Endothelial cell of hepatic sinusoid (primary cell): ENCODE measurements at regions not wholly inside any gene's neighbourhood (a gene's known extent, or its start where the extent isn't known, plus 50 kb on each side); places are given as distances from the start of the nearest gene placed in this dataset.

Experiments
- in situ Hi-C: cut with HindIII; loops from 2 replicates; pipeline ENCODE4 v1.10.0; 2017; ENCODE audit warnings: low sequenced_read_pairs

DNA sequence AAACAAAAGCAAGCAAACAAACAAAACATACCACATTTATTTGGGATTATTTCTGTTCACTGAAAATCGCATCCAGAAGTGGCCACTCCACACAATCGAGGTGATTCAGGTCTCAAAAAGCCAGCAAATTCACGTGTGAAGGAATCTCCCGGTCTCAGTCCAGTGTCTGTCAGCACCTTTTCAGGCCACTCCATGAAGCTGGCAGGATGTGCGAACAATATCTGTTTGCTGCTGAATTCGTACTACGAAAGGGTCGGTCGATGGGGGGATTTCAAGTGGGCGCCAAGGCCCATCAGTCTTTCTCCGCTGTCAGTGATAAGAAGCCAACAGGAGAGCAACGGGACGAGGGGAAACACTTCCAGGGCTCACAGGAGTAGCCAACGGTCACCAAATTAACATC lies 505.1 kb downstream of the IRX1 start:
- in situ Hi-C loops: no loop called here

DNA sequence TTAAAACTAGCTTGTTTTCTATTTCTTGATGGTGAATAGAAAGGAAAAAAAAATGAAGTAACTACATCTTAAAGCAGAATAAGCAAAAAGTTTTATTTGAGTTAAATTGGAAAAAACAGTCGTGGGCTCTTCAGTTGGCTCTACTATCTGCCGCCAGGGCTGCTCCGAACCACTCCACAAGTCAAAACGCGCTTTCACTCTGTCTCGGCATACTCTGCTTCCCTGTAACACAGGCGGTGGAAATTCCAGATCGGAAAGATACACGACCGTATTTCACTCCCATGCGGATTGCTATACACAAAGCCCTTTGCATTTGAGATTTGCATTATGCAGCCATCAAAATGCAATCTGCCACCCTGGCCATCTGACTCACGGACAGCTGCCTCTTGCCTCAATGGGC lies 505.6 kb downstream of the IRX1 start:
- in situ Hi-C loops: no loop called here

DNA sequence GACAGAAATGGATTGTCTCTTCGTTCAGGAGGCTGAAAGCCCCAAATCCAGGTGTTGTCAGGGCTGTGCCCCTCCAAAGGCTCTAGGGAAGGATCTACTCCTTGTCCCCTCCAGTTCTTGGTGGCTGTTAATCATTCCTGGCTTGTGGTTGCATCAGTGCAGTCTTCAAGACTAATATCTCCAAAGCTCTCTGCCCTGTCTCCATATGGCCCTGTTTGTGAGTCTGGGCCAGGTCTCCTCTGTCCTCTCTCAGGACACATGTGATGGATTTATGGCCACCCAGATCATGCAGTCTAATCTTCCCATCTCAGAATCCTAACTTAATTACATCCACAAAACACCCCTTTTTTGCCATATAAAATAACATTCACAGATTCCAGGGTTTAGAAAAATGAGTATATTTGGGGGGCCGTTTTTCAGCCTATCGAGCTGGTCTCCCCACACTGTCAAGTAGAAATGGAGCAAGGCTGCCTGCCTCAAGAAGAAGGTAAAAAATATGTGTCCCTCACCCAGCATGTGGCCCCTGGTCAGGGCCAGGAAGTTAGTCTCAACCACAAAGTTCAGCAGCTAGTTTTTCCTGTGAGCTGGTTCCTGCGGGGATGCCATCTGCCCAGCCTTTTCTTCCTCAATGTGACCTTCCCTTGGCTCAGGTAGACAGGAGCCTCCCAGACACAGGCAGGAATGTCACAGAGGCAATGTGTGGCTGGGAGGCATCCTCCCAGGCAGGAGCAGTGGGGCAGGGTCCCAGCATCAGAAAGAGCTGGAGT lies 509.4 kb downstream of the IRX1 start:
- in situ Hi-C loops: no loop called here

DNA sequence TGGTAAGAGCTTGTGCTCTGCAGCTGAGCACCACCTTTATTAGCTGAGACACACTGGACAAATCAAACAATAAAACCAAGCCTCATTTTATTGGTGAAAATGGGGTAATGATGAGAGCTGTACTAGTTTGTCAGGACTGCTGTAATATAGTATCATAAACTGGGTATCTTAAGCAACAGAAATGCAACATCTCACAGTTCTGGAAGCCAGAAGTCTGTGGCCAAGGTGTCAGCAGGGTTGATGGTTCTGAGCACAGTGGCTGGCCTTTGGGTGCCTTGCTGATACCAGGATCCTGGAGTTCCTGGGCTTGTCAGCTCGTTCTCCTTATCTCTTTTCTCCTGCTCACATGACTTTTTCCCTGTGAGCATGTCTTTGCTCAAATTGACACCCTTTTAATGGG lies 513.1 kb downstream of the IRX1 start:
- in situ Hi-C loops: no loop called here

DNA sequence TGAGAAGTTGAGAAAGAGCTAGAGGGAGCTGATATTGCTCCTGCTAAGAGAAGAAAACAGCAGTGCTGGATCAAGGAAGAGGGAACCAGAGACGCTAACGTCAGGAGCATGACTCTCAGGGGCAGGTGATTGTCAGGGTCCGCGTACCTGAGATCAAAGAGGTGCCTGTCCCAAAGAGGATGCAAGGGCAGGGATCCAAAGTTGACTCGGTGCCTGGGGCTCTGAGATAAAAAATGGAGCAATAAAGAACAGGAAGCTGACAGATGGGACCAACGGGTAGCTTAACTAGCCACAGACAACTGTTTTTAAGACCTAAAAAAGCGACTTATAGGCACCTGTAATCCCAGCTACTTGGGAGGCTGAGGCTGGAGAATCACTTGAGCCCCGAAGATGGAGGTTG lies 517.8 kb downstream of the IRX1 start:
- in situ Hi-C loops: no loop called here

DNA sequence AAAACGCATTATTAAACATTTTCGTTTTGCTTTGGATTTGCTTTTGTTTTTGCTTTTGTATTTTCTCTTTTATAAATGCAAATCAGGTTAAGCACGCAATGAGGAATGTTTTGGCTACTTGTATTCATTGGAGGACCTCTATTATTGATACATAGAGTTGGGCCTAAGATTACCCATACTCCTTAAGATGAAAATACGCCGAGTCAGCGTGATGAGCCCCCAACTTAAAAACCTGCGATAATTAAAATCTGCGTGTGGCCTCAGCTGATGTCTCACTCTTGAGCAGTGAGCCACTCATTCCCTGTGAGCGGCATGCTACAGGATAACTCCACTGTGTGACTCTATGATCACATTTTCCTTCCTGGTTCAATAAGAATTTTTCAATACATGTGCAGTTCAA lies 518.3 kb downstream of the IRX1 start:
- in situ Hi-C loops: no loop called here

DNA sequence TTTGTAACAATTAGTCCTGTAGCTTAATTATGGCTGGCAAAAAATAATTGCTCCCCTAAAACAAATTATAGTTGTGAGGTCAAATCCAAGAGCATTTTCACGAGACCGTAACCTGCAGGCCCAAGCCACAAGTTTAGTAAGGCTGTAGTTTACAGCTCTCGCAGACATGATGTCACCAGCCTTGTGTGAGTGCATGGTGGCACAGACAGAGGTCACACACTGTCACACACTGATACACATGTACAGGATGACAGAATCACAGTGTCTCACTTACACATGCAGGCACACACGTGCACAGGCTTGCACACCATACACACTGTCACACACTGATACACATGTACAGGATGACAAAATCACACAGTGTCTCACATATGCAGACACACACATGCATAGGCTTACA lies 518.8 kb downstream of the IRX1 start:
- in situ Hi-C loops: no loop called here

DNA sequence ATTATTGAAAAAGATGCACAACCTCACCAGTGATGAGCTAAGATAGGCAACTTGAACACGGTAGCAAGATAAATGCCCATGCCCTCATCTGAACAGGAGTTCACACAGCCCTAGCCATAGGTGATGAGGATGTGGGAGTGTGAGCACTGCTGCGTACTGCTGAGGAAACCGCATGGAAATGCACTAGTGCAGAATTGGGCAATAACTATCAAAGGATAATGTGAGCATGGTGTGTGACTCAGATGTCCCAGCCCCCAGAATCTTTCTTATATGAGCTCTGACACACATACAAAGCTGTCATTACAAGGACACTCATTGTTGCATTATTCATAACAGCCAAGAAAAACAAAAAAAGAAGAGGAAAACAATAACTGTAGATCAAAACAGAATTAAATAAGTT lies 521.2 kb downstream of the IRX1 start:
- in situ Hi-C loops: no loop called here

DNA sequence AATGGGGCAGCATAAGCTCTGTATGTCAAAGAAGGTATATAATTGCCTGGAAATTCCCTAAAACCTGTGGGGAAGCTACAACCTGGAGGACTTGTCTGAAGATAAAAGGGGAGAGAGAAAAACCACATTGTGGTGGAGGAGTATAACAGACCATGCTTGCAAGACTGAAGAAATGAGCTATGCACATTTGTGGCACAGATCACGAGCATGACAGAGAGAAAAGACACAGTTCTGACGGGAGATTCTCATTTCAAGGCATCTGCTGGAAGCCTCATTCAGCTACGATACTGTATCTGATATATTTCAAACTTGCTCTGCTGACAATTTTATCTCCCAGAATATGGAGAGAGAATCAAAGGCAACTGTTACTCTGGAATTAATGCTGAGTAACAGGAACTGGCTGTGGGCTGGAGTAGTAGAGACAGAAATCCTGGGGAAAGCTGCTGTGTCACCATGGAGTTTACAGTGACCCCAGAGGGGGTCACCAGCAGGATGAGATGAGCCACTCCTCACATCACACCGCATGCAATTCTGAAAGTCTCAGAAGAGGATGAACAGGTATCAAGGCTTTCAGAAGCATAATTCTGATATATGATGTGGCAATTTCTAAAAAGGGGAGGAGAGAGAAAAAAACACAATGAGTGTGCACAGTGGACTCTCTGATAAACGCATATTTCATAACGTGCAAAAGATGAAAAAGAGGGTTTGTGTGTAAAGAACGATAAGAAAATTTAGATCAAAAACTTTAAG lies 528.8 kb downstream of the IRX1 start:
- in situ Hi-C loops: no loop called here

DNA sequence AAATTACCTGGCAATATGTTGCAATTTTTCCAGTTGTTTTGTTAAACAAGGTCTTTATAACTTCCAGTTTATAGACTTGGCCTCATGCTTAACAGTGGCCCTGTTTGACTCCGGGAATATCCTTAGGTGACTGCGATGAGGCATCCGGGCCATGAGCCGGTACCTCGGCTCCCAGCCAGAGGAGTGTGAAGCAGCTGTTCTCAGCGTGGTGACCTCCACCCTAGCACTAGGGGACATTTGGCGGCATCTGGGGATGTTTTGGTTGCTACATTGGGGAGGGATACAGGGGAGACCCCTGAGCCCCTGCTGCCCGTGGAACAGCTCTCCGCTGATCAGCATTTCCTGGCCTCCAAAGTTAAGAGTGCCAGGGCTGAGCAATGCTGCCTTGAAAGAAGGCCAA lies 533.4 kb downstream of the IRX1 start:
- in situ Hi-C loops: no loop called here

DNA sequence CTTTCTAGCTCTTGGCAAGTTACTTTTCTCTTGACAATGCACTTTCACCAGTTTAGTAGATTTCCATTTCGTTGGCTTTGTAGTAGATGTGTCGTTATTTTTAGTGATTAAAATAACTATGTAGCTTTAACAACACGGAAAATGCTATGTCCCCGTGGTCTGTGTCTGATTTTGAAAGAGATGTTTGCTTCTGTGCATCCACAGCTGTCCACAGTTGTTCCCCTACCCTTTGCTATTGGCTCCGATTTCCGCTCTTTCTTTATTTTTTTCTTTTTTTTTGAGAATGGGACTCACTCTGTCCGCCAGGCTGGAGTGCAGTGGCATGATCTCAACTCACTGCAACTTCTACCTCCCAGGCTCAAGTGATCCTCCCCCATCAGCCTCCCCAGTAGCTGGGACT lies 533.9 kb downstream of the IRX1 start:
- in situ Hi-C loops: no loop called here

DNA sequence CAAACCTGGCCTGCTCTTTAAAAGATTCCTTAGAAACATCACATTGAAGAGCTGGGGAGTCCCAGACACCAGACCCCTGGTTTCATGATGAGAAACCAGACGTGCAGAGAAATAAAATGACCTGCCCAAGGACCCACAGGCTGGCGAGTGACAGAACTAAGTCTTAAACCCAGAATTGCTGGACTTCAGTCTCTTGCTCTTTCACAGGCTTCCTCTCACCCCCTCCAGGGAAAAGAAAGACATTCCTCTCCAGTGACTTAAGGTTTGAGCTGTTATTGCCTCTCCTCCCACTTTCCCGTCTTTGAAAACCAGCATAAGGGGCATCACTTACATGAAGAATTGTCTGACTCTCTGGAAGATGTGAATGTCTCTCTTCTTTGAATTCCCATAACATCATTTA lies 535.2 kb downstream of the IRX1 start:
- in situ Hi-C loops: no loop called here

DNA sequence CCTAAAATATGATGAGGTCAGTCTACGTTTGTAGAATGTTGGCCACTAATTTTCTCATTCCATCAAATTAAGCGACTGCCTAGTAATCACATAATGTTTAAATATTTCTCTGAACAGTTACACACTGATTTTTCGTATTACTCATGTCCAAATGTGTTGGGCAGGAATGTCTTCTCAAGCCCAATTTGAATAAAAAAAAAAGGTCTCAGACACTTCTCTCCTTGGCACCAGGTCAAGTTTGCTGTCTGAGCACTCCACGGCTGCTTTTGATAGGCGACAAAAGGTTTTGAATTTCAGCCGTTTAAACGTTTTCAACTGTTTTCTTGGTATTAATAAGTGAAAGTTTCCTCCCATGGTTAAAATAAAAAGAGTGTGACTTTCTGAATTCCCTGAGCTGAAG lies 542.1 kb downstream of the IRX1 start:
- in situ Hi-C loops: no loop called here

DNA sequence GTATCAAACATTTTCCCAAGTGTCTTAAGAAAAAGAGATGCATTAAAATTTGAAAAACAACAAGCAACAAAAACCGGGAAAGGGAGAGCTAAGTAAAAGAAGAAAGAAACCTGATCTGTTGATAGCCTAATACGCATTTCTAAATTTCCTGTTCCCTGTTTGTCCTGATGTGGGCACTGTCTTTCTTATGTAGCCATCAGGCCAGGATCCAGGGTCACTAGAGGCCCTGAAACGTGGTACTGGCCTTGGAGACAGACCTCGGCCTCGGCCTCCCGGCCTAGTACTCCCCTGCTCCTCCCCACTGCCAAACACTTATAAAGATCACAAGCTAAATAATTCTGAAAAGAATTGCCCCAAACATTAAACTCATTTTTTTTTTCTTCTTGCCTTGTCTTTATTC lies 547.2 kb downstream of the IRX1 start:
- in situ Hi-C loops: no loop called here

DNA sequence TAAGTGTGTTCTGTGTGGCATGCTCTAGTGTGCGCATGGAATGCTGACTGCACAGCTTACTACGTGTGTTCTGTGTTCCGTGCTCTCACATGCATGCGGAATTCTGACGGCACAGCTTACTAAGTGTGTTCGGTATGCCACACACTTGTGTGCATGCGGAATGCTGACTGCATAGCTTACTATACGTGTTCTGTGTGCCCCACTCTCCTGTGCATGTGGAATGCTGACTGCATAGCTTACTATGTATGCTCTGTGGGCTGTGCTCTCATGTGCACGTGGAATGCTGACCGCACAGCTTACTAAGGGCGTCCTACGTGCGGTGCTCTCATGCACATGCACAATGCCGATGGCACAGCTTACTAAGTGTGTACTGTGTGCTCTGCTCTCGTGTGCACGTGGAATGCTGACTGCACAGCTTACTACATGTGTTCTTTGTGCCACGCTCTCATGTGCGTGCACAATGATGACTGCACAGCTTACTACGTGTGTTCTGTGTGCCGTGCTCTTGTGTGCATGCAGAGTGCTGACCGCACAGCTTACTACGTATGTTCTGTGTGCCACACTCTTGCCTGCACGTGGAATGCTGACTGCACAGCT lies 548.9 kb downstream of the IRX1 start:
- in situ Hi-C loops: no loop called here

DNA sequence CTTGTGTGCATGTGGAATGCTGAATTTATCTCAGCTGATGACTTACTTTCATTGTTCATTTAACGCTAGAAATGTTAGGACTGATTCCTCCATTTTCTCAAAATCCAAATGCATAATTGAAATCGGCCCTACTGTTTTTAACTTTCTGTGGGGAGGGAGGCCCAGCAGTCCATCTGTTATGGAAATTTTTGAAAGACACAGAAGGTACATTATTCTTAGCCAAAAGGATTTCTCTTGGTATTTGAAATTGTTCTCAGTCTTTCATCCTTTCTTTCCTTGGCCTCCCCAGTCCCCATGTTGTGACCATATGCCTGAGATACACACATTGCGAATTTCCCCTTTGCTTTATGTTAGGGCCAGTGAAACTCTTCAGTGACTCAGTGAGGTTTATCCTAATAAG lies 549.9 kb downstream of the IRX1 start:
- in situ Hi-C loops: no loop called here

DNA sequence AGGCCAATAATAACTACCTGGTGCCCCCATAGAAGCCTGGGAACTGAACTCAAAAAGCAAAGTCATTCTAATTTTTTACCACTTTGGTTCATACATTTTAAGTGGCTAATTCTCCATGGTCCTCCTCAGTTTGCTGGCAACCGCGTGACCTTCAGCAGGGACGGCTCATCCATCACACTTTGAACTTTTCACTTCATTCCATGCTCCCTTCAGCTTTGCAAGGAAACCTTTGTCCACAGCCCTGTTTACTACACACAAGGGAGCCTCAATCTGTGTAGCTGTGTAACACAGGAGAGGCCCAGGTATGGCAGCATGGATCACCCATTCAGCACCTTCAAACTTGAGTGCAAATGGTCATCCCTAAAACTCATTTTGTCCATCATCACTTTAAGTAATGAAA lies 552.4 kb downstream of the IRX1 start:
- in situ Hi-C loops: no loop called here

DNA sequence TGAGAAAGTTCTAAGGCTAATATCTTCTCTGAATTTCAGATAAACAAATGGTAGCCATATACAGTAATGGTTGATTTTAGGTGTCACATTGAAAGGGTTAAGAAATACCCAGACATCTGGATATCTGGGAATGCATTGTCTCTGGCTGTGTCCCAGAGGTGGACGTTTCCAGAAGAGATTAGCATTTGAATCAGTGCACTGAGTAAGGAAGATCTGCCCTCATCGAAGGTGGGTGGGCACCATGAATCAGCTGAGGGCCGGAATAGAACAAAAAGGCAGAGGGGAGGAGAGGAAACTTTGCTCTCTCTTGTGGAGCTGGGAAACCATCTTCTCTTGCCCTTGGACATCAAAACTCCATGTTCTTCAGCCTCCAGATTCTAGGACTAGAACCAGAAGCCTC lies 554.4 kb downstream of the IRX1 start:
- in situ Hi-C loops: no loop called here

DNA sequence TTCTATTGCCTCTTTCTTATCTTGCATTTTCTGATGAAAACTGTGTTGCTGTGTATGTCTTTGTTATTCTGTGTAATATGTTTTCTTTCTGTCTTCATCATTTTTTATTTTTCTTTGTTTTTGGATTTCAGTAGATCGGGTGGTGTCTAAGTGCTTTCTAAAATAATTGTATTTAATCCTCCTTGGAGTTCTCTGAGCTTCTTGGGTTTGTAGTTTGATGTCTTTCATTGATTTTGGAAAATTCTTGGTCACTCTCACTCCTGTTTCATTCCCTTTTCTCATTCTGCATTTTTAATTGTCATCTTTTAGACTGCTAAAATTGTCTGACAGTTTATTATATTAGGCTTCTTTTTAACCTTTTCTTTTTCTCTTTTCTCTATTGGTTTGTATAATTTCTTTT lies 560.5 kb downstream of the IRX1 start:
- in situ Hi-C loops: no loop called here

DNA sequence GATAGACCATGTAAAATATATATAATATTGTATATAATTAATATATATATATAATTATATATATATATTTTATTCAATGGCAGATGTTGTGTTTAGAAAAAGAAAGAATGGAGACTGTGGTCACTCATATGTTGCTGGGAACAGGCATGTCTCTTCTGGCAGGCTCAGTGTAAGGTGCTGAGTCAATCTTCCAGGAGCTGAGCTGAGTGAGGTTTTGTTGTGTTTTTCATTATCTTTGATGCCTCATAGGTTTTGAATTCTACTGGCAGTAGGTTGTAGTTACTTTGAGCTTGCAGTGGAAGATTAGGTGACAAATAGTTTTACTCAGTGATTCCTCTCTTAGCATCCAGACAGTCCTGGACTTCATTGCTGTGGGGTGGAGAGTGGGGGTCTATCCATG lies 561.3 kb downstream of the IRX1 start:
- in situ Hi-C loops: no loop called here

DNA sequence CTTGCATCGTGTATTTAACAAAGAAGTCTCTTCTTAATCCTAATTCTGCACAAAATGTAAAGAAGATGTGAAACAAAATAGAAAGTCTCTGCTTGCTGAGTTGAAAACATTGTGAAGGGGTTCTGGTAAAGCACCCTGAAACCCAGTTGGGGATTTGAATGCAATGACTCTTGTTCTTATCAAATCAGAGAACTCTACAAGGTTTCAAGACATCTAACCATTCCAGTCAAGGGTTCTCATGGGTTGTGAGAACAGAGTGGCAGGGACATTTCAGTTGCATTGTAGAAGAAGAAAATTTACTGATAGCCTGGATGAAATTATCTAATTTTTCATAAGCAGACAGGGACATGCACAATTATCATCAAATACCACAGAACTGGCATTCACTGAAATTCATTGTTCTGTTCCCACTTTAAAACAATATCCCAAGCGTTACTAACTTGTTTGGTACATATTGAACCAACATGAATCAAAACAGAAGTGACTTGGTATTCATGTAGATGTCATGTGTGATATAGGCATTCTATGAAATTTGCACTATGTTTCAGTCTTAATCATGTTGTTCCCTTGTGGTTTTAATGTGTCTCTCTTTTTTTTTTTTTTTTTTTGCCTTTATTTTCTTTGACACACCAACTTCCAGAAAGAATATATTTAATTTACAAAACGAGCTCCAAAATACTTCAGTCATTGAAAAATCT lies 563.3 kb downstream of the IRX1 start:
- in situ Hi-C loops: no loop called here

DNA sequence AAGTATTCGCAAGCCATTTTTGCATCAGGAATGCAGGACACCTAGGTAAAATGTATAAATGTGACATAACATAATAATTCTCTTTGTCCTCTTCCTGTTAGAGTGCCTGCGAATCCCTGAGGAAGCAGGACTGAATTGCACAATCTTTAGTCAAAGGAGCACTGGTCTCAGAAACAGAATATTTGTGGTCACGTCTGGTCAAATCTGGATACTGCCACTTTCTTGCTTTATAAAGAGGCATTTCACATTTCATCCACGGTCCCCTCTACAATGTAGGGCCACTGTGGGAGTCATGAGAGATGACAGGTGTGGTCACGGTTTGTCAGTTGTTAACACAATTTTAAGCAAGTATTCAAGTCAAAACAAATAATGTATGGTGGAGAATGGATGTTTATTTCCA lies 564.0 kb downstream of the IRX1 start:
- in situ Hi-C loops: no loop called here
